Endothelial cell of umbilical vein (primary cell): ENCODE measurements at regions not wholly inside any gene's neighbourhood (a gene's known extent, or its start where the extent isn't known, plus 50 kb on each side); places are given as distances from the start of the nearest gene placed in this dataset.

ENCODE experiments used
- CTCF ChIP-seq, 2 donors: IDR thresholded peaks; 1 replicate in 1 of 2; 2 replicates in 1 of 2; pipeline ENCODE4 v1.5.1; 2011; ENCODE audit warnings: low read length in 2 of 2, mild to moderate bottlenecking in 2 of 2, moderate library complexity in 2 of 2, control low read depth in 1 of 2, inconsistent platforms in 1 of 2, low read depth in 1 of 2; ENCODE audit not compliant: insufficient read depth in 1 of 2; ENCODE audit errors: extremely low read depth in 1 of 2
- EZH2 ChIP-seq: IDR thresholded peaks from 2 replicates; pipeline ENCODE4 v1.6.1; 2012; ENCODE audit warnings: borderline replicate concordance, low read depth, mild to moderate bottlenecking, moderate library complexity, low read length, inconsistent platforms; ENCODE audit not compliant: severe bottlenecking
- POLR2A ChIP-seq: IDR thresholded peaks from 2 replicates; pipeline ENCODE4 v1.6.1; 2012; ENCODE audit warnings: low read depth, mild to moderate bottlenecking, control low read depth, low read length
- POLR2AphosphoS5 ChIP-seq: IDR thresholded peaks from 2 replicates; pipeline ENCODE4 v1.6.1; 2012; ENCODE audit warnings: low read depth, mild to moderate bottlenecking, control low read depth, low read length, moderate library complexity; ENCODE audit not compliant: insufficient read depth

GRCh38 chr9:85137696-85138095 is 468.2 kb downstream of the NTRK2 start:
- no peak for TF ChIP-seq CTCF (IDR thresholded peaks at IDR 0.05; ENCODE audit: extremely low read depth in 1 of 2, insufficient read depth in 1 of 2, low read depth in 1 of 2, low read length in 2 of 2)
- TF ChIP-seq POLR2AphosphoS5: no peak
- TF ChIP-seq EZH2: no peak
- no peak for TF ChIP-seq POLR2A
